H1 (cell line): ENCODE measurements at regions not wholly inside any gene's neighbourhood (a gene's known extent, or its start where the extent isn't known, plus 50 kb on each side); places are given as distances from the start of the nearest gene placed in this dataset.

Experiments used
- CTCF ChIA-PET: fragments of 300-600 bp; sonication (Branson Sonifier 250); formaldehyde crosslinking; loops from one replicate; lab custom pipeline; 2021; ENCODE audit not compliant: partially characterized antibody; lab: Charles Lee
- POLR2A ChIA-PET: fragments of 300-600 bp; sonication (Branson Sonifier 250); formaldehyde crosslinking; loops from one replicate; lab custom pipeline; 2021; ENCODE audit warnings: inconsistent platforms; ENCODE audit not compliant: partially characterized antibody; lab: Charles Lee
- DNase-seq, 2 experiments: peaks; one replicate each; pipeline versions ENCODE4 v3.0.0 to v3.0.0-alpha.2; 2010 to 2022; ENCODE audit warnings: low spot score in 2 of 2, low read depth in 1 of 2, mixed read lengths in 1 of 2
- FAIRE-seq: peaks from 2 replicates; lab custom pipeline; 2011; peaks lifted over from hg19 to GRCh38; lab: Jason Lieb, UNC
- H2AFZ ChIP-seq: 2 replicates; pipeline ENCODE4 v1.8.1; 2012; ENCODE audit warnings: low read length, inconsistent platforms
- H2AK5ac ChIP-seq: 2 replicates; pipeline ENCODE4 v1.6.1; 2013; ENCODE audit warnings: low read depth, low read length
- H2BK120ac ChIP-seq: replicated peaks from 2 replicates; pipeline ENCODE3; 2013; ENCODE audit warnings: low read depth, low read length, inconsistent platforms
- H2BK12ac ChIP-seq: 2 replicates; pipeline ENCODE4 v1.6.1; 2013; ENCODE audit warnings: low read depth, low read length
- H2BK15ac ChIP-seq: 2 replicates; pipeline ENCODE4 v1.6.1; 2013; ENCODE audit warnings: low read length
- H2BK20ac ChIP-seq: 2 replicates; pipeline ENCODE4 v1.6.1; 2013; ENCODE audit warnings: low read length
- H2BK5ac ChIP-seq: 2 replicates; pipeline ENCODE4 v1.6.1; 2013; ENCODE audit warnings: low read depth, low read length
- H3K14ac ChIP-seq: 2 replicates; pipeline ENCODE4 v1.6.1; 2013; ENCODE audit warnings: inconsistent platforms; ENCODE audit not compliant: insufficient read length
- H3K18ac ChIP-seq: 2 replicates; pipeline ENCODE4 v1.6.1; 2013; ENCODE audit warnings: low read length; ENCODE audit errors: extremely low read depth
- H3K23ac ChIP-seq: 2 replicates; pipeline ENCODE4 v1.6.1; 2013; ENCODE audit warnings: inconsistent platforms; ENCODE audit not compliant: insufficient read length
- H3K23me2 ChIP-seq: 2 replicates; pipeline ENCODE4 v1.6.1; 2013; ENCODE audit warnings: low read depth, low read length
- H3K27ac ChIP-seq: 2 replicates; pipeline ENCODE4 v1.6.1; 2011; ENCODE audit warnings: low read depth, low read length, inconsistent platforms
- H3K27me3 ChIP-seq, 4 experiments: replicated peaks in 1 of 4; 1 replicate in 1 of 4; 2 replicates in 3 of 4; pipeline versions ENCODE4 v1.6.1 to v1.8.1; 2011 to 2013; ENCODE audit warnings: low read length in 3 of 4, mild to moderate bottlenecking in 3 of 4, inconsistent platforms in 2 of 4, mixed read lengths in 2 of 4, moderate library complexity in 1 of 4; ENCODE audit not compliant: control insufficient read depth in 3 of 4, insufficient read depth in 3 of 4; ENCODE audit errors: extremely low read depth in 1 of 4
- H3K36me3 ChIP-seq, 4 experiments: 2 replicates each; pipeline versions ENCODE4 v1.6.1 to v1.8.1; 2011 to 2013; ENCODE audit warnings: mild to moderate bottlenecking in 4 of 4, low read length in 3 of 4, moderate library complexity in 2 of 4, control low read depth in 1 of 4, inconsistent platforms in 1 of 4; ENCODE audit not compliant: insufficient read depth in 4 of 4, control insufficient read depth in 2 of 4
- H3K4ac ChIP-seq: replicated peaks from 2 replicates; pipeline ENCODE3; 2013; ENCODE audit warnings: low read length, low read depth, mixed read lengths, inconsistent platforms; ENCODE audit not compliant: insufficient read length
- H3K4me1 ChIP-seq, 4 experiments: replicated peaks in 1 of 4; 1 replicate in 1 of 4; 2 replicates in 3 of 4; pipeline versions ENCODE4 v1.6.1 to v1.8.1; 2011 to 2013; ENCODE audit warnings: low read length in 3 of 4, inconsistent platforms in 2 of 4, mixed read lengths in 1 of 4; ENCODE audit not compliant: insufficient read depth in 4 of 4, control insufficient read depth in 3 of 4
- H3K4me2 ChIP-seq, 2 experiments: 2 replicates each; pipeline versions ENCODE4 v1.6.1 to v1.8.1; 2011 to 2013; ENCODE audit warnings: low read depth in 2 of 2, low read length in 2 of 2, control low read depth in 1 of 2, inconsistent platforms in 1 of 2, mild to moderate bottlenecking in 1 of 2; ENCODE audit not compliant: insufficient read depth in 1 of 2
- H3K4me3 ChIP-seq, 4 experiments: fragments of 200-600, 300-600 bp in 1 of 4; sonication (generic), shearing (Covaris generic), sonication (Bioruptor Twin) in 1 of 4; 2 replicates each; pipeline versions ENCODE4 v1.5.1 to v1.8.1; 2011 to 2016; ENCODE audit warnings: low read length in 4 of 4, low read depth in 3 of 4, control low read depth in 2 of 4, inconsistent platforms in 2 of 4, mild to moderate bottlenecking in 2 of 4, mixed read lengths in 1 of 4, moderate library complexity in 1 of 4; ENCODE audit not compliant: insufficient read depth in 2 of 4; ENCODE audit errors: extremely low read depth in 1 of 4
- H3K56ac ChIP-seq: replicated peaks from 2 replicates; pipeline ENCODE3; 2013; ENCODE audit warnings: low read depth, mild to moderate bottlenecking, mixed read lengths, low read length, inconsistent platforms; ENCODE audit not compliant: insufficient read length
- H3K79me1 ChIP-seq: 2 replicates; pipeline ENCODE4 v1.6.1; 2013; ENCODE audit warnings: low read depth, low read length, control low read depth
- H3K79me2 ChIP-seq, 2 experiments: 2 replicates each; pipeline versions ENCODE4 v1.6.1 to v1.8.1; 2012 to 2013; ENCODE audit warnings: low read length in 2 of 2, mild to moderate bottlenecking in 2 of 2, inconsistent platforms in 1 of 2; ENCODE audit not compliant: insufficient read depth in 2 of 2, control insufficient read depth in 1 of 2
- H3K9ac ChIP-seq, 4 experiments: replicated peaks in 1 of 4; 1 replicate in 1 of 4; 2 replicates in 3 of 4; pipeline versions ENCODE4 v1.6.1 to v1.8.1; 2011 to 2013; ENCODE audit warnings: low read depth in 3 of 4, low read length in 3 of 4, control low read depth in 2 of 4, mild to moderate bottlenecking in 2 of 4, moderate library complexity in 2 of 4, inconsistent platforms in 1 of 4; ENCODE audit errors: extremely low read depth in 1 of 4
- H3K9me3 ChIP-seq, 2 experiments: 2 replicates each; pipeline versions ENCODE4 v1.6.1 to v1.8.1; 2012 to 2013; ENCODE audit warnings: mild to moderate bottlenecking in 2 of 2, moderate library complexity in 2 of 2, control low read depth in 1 of 2, inconsistent platforms in 1 of 2, low read depth in 1 of 2, low read length in 1 of 2, mixed read lengths in 1 of 2; ENCODE audit not compliant: insufficient read depth in 2 of 2
- H4K20me1 ChIP-seq, 2 experiments: replicated peaks in 1 of 2; 2 replicates each; pipeline versions ENCODE3 to v1.8.1; 2011 to 2013; ENCODE audit warnings: inconsistent platforms in 2 of 2, low read length in 2 of 2, mild to moderate bottlenecking in 1 of 2; ENCODE audit not compliant: insufficient read depth in 2 of 2, control insufficient read depth in 1 of 2
- H4K5ac ChIP-seq: 2 replicates; pipeline ENCODE4 v1.6.1; 2013; ENCODE audit warnings: low read length, low read depth, mixed read lengths, inconsistent platforms; ENCODE audit not compliant: insufficient read length
- H4K8ac ChIP-seq: 2 replicates; pipeline ENCODE4 v1.8.0; 2013; ENCODE audit warnings: mild to moderate bottlenecking, moderate library complexity, low read length, inconsistent platforms; ENCODE audit not compliant: insufficient read depth; ENCODE audit errors: extremely low read depth
- H4K91ac ChIP-seq: replicated peaks from 2 replicates; pipeline ENCODE3; 2013; ENCODE audit warnings: low read length, mixed read lengths, inconsistent platforms; ENCODE audit not compliant: insufficient read length
- CEBPB ChIP-seq: IDR thresholded peaks from 2 replicates; pipeline ENCODE4 v1.6.1; 2012; ENCODE audit warnings: low read depth, low read length
- CHD2 ChIP-seq: IDR thresholded peaks from 2 replicates; pipeline ENCODE4 v1.6.1; 2012; ENCODE audit warnings: low read length, improper control_type of control experiment
- SIN3A ChIP-seq, 2 experiments: IDR thresholded peaks in 1 of 2; conservative IDR thresholded peaks in 1 of 2; 2 replicates each; pipeline ENCODE4 v1.6.1; 2011 to 2012; ENCODE audit warnings: low read length in 2 of 2, improper control_type of control experiment in 1 of 2, low read depth in 1 of 2, mild to moderate bottlenecking in 1 of 2
- SP2 ChIP-seq: IDR thresholded peaks from 2 replicates; pipeline ENCODE4 v1.6.1; 2012; ENCODE audit warnings: mild to moderate bottlenecking, low read length, inconsistent platforms
- WGBS, 2 experiments: shearing (Covaris generic) in 1 of 2; methylation state at CpG; one replicate each; pipeline versions ENCODE4 v1.1.6 to v1.1.7; 2013 to 2015; ENCODE audit warnings: low lambda C conversion rate in 2 of 2, mixed read lengths in 2 of 2, inconsistent platforms in 1 of 2, low coverage in 1 of 2, missing lambda C conversion rate in 1 of 2; ENCODE audit not compliant: insufficient replicate concordance in 2 of 2, insufficient coverage in 1 of 2, insufficient read length in 1 of 2; ENCODE audit errors: extremely low coverage in 1 of 2, missing lambda C conversion rate in 1 of 2; 5-methylcytosine and 5-hydroxymethylcytosine counted together

DNA sequence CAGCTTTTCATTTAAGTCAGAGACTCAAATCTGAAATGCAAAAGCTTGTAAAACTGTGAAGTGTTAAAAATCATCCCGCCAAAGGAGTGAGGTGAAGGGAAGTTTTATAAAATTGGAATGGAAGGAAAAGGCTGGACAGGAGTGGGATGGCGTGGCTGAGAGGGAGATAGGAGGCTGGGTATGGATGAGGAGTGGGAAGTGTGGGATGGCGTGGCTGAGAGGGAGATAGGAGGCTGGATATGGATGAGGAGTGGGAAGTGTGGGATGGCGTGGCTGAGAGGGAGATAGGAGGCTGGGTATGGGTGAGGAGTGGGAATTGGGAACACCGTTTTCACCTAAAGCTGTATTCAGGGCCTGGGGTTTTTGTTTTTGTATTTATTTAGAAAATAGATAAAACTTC lies 59.4 kb upstream of the NKX2-2 start:
- no peak overlapping the region for H2BK12ac ChIP-seq
- no peak overlapping the region for H3K14ac ChIP-seq
- no peak overlapping the region for H3K9ac ChIP-seq
- no peak overlapping the region for H2BK5ac ChIP-seq
- H3K4ac ChIP-seq, result no peak overlapping the region
- no peaks in the 10 kb centered on the region for H3K9me3 ChIP-seq
- no peak overlapping the region for H2BK20ac ChIP-seq
- FAIRE-seq, result no peak
- H4K5ac ChIP-seq, result no peak overlapping the region
- CTCF ChIA-PET, result interaction anchor here (0.8 to 6.1 kb wide), 11 partner anchors 8 to 708 kb away, joined by 3 to 79 read pairs (median 14); no protein-coding TSS in a partner anchor
- H2BK120ac ChIP-seq, result no peak overlapping the region
- 83% methylated on average over 5 of the region's 5 CpGs; no CpG with 5 or more reads in 1 of the 2 experiments for WGBS, 2 experiments
- no peak overlapping the region for H3K4me2 ChIP-seq
- 0 out of 7 replicates have a peak, but pooled peaks cover 0 to 2% (median 0%) of the 10 kb centered on the region in 4 experiments for H3K27me3 ChIP-seq
- no peaks in the 10 kb centered on the region for H3K36me3 ChIP-seq
- H3K4me3 ChIP-seq, result no peak overlapping the region
- no peak overlapping the region for H2AFZ ChIP-seq
- no peak overlapping the region for H2AK5ac ChIP-seq
- DNase-seq, result no peak
- POLR2A ChIA-PET, result no interaction called here
- H3K79me2 ChIP-seq, result no peaks in the 10 kb centered on the region
- H3K56ac ChIP-seq, result no peak overlapping the region
- H4K91ac ChIP-seq, result no peak overlapping the region
- H3K18ac ChIP-seq, result no peak overlapping the region
- H3K79me1 ChIP-seq, result no peaks in the 10 kb centered on the region
- no peaks in the 10 kb centered on the region for H3K23me2 ChIP-seq
- no peaks in the 10 kb centered on the region for H4K20me1 ChIP-seq
- no peak overlapping the region for H3K27ac ChIP-seq
- TF ChIP-seq SIN3A (conservative IDR thresholded peaks at IDR 0.05 in 1 of 2, IDR thresholded peaks at IDR 0.05 in 1 of 2; ENCODE audit: low read depth in 1 of 2, low read length in 2 of 2) (no peak), SP2 (no peak), CHD2 (no peak), CEBPB (no peak)
- H4K8ac ChIP-seq, result no peak overlapping the region
- H3K4me1 ChIP-seq, result peaks cover 1 to 22% (median 9%) of the 10 kb centered on the region in 4 experiments
- no peak overlapping the region for H2BK15ac ChIP-seq
- no peak overlapping the region for H3K23ac ChIP-seq
